ENCODE measurements at regions not wholly inside any gene's neighbourhood (a gene's known extent, or its start where the extent isn't known, plus 50 kb on each side); places are given as distances from the start of the nearest gene placed in this dataset.
"Not testable (repeated sequence)": the region's sequence is repeated elsewhere in the genome, so short reads cannot be mapped to it uniquely, and the experiment has no call there.

DNA sequence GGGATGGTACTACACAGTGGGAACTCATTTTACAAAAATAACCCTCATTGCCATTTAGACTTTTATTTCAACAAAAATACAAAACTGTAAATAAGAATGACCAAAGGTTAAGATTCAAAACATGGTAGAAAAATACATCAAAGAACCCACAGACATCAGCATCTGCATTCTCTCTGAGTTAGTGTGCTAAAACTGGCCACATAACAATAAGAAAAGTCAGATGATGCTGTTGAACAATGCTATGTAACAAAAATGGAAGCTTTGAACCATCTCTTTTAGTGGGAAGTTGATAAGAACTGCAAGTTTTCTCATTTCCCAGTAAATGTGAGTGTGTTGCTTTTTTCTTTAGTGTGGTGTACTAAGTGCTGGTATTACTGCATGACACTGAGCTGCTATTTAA lies 888.4 kb upstream of the EPHA5 start:
- in situ Hi-C loops (cut with MboI), result no loop called here
- no peak overlapping the region for H3K27ac ChIP-seq
- no peak for DNase-seq

DNA sequence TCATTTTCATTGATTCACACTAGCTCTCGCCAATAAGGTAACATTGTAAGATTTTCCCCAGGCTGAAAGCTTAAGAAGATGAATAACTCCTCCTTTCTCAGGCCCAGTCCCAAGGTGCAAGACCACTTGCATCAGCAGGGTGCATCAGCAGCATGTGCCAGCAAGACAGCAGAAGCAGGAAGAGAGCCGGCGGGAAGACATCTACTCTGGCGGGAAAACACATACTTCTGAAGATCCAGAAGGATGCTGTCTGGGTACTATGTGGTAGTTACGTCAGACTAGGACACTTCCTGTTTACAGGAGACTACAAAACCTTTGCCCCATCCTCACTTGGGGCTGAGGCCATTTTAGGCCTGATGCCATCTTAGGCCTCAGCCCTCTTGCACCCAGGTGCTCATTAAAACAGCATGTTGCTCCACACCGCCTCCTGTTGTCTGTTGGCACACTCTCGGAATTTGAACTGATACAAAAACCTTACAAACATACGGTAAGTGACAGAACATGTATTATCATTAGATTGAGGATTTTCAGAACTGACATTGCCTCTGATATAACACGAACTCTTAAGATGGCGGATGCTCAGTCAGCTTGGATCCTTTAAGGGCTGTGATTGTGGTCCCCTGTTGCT lies 886.5 kb upstream of the EPHA5 start:
- H3K9me3 ChIP-seq (ENCODE audit: low read depth), result no peaks in the 10 kb centered on the region
- no peak overlapping the region for H2AFZ ChIP-seq
- no peaks in the 10 kb centered on the region for H3F3A ChIP-seq (ENCODE audit: insufficient read depth)
- in situ Hi-C loops (cut with MboI), result no loop called here
- H3K4me1 ChIP-seq (ENCODE audit: insufficient read depth), result no peaks in the 10 kb centered on the region
- H3K4me3 ChIP-seq, result no peak overlapping the region
- no peak overlapping the region for H3K4me2 ChIP-seq (ENCODE audit: unreplicated experiment)
- no peaks in the 10 kb centered on the region for H3K9me2 ChIP-seq (ENCODE audit: insufficient read depth)
- WGBS, 2 experiments (ENCODE audit: low coverage in 1 of 2, low lambda C conversion rate in 2 of 2, missing lambda C conversion rate in 2 of 2), result 47 to 54% methylated on average over 10 of the region's 10 CpGs
- H4K20me1 ChIP-seq (ENCODE audit: insufficient read depth), result no peaks in the 10 kb centered on the region; the same call in 1 of the 2 replicates
- no peaks in the 10 kb centered on the region for H3K36me3 ChIP-seq (ENCODE audit: low read depth)
- no peaks in the 10 kb centered on the region for H3K79me2 ChIP-seq (ENCODE audit: insufficient read depth)
- no peak overlapping the region for H3K27ac ChIP-seq
- no peak overlapping the region for H3K9ac ChIP-seq
- TF ChIP-seq EZH2 (IDR thresholded peaks at IDR 0.05; ENCODE audit: insufficient read depth, poor library complexity, severe bottlenecking), result no peak
- TF ChIP-seq EZH2phosphoT487 (IDR thresholded peaks at IDR 0.05; ENCODE audit: insufficient read depth, low read depth), result no peak
- no peaks in the 10 kb centered on the region for H3K27me3 ChIP-seq (replicated peaks; ENCODE audit: insufficient read depth)
- no peak for DNase-seq

More for the DNA sequence above, 888.4 kb upstream of the EPHA5 start:
- no peak for TF ChIP-seq EZH2 (IDR thresholded peaks at IDR 0.05; ENCODE audit: insufficient read depth, poor library complexity, severe bottlenecking)
- TF ChIP-seq EZH2phosphoT487 (IDR thresholded peaks at IDR 0.05; ENCODE audit: insufficient read depth, low read depth), result no peak
- no peaks in the 10 kb centered on the region for H3K36me3 ChIP-seq (ENCODE audit: low read depth)
- H3K4me3 ChIP-seq, result no peak overlapping the region
- no peaks in the 10 kb centered on the region for H3K27me3 ChIP-seq (replicated peaks; ENCODE audit: insufficient read depth)
- H3K9me2 ChIP-seq (ENCODE audit: insufficient read depth), result no peaks in the 10 kb centered on the region
- no peak overlapping the region for H3K9ac ChIP-seq
- H3K4me1 ChIP-seq (ENCODE audit: insufficient read depth), result no peaks in the 10 kb centered on the region
- no peak overlapping the region for H3K4me2 ChIP-seq (ENCODE audit: unreplicated experiment)
- H3F3A ChIP-seq (ENCODE audit: insufficient read depth), result no peaks in the 10 kb centered on the region
- no peaks in the 10 kb centered on the region for H3K9me3 ChIP-seq (ENCODE audit: low read depth)
- no peak overlapping the region for H2AFZ ChIP-seq
- no peaks in the 10 kb centered on the region for H3K79me2 ChIP-seq (ENCODE audit: insufficient read depth)
- no peaks in the 10 kb centered on the region for H4K20me1 ChIP-seq (ENCODE audit: insufficient read depth)

DNA sequence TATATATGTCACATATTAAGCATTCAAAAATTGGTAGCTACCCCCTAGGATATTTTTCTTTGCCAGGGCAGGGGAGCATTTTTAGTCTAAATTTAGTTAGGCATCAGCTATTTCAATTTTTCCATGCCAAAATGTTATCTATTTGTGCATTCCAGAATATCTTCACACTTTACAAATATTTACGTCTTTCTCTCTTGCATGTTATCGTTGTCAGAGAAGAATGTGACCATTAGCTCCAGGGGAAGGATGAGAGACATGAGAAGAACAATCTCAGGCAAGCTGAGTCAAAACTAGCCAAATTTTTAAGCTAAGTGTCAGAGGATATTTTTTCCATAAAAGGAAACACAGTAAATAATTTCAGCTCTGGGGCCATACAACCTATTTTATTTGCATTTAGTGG lies 885.0 kb upstream of the EPHA5 start:
- no peaks in the 10 kb centered on the region for H3K4me1 ChIP-seq (ENCODE audit: insufficient read depth)
- no peaks in the 10 kb centered on the region for H3K36me3 ChIP-seq (ENCODE audit: low read depth)
- in situ Hi-C loops (cut with MboI), result no loop called here
- no peak overlapping the region for H3K4me2 ChIP-seq (ENCODE audit: unreplicated experiment)
- H4K20me1 ChIP-seq (ENCODE audit: insufficient read depth), result no peaks in the 10 kb centered on the region; the same call in 1 of the 2 replicates
- H3K27ac ChIP-seq, result no peak overlapping the region
- H3F3A ChIP-seq (ENCODE audit: insufficient read depth), result no peaks in the 10 kb centered on the region
- TF ChIP-seq EZH2phosphoT487 (IDR thresholded peaks at IDR 0.05; ENCODE audit: insufficient read depth, low read depth) (no peak), EZH2 (IDR thresholded peaks at IDR 0.05; ENCODE audit: insufficient read depth, poor library complexity, severe bottlenecking) (no peak)
- H3K4me3 ChIP-seq, result no peak overlapping the region
- H3K9me2 ChIP-seq (ENCODE audit: insufficient read depth), result no peaks in the 10 kb centered on the region
- DNase-seq, result no peak
- H3K9me3 ChIP-seq (ENCODE audit: low read depth), result no peaks in the 10 kb centered on the region
- WGBS, 2 experiments (ENCODE audit: low coverage in 1 of 2, low lambda C conversion rate in 2 of 2, missing lambda C conversion rate in 2 of 2), result 40 to 45% methylated on average over 2 of the region's 2 CpGs
- H2AFZ ChIP-seq, result no peak overlapping the region
- H3K9ac ChIP-seq, result no peak overlapping the region
- H3K79me2 ChIP-seq (ENCODE audit: insufficient read depth), result no peaks in the 10 kb centered on the region
- no peaks in the 10 kb centered on the region for H3K27me3 ChIP-seq (replicated peaks; ENCODE audit: insufficient read depth)

DNA sequence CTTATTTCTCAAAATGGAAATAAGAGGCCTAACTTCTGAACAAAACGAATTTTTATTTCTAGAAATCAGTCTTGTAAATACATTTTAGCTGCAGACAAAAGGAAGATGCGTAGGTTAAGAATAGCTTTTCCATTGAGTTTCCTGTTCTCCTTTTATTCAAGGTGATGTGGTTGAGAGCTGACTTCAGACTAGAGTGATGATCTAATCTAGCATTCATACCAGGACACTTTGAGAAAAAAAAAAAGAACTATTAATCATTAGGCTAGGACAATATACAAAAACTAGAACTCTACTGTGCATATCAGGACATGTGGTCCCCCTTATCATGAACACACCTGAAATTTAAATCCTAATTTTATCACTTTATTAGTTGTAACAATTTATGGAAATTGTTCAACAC lies 884.5 kb upstream of the EPHA5 start:
- 10 to 16% methylated on average over 2 of the region's 2 CpGs for WGBS, 2 experiments (ENCODE audit: low coverage in 1 of 2, low lambda C conversion rate in 2 of 2, missing lambda C conversion rate in 2 of 2)
- TF ChIP-seq EZH2phosphoT487 (IDR thresholded peaks at IDR 0.05; ENCODE audit: insufficient read depth, low read depth) (no peak), EZH2 (IDR thresholded peaks at IDR 0.05; ENCODE audit: insufficient read depth, poor library complexity, severe bottlenecking) (no peak)
- no peaks in the 10 kb centered on the region for H3K9me2 ChIP-seq (ENCODE audit: insufficient read depth)
- no peak for DNase-seq
- H3K9ac ChIP-seq, result no peak overlapping the region
- no peaks in the 10 kb centered on the region for H3K79me2 ChIP-seq (ENCODE audit: insufficient read depth)
- no peaks in the 10 kb centered on the region for H3K9me3 ChIP-seq (ENCODE audit: low read depth)
- no peak overlapping the region for H3K4me3 ChIP-seq
- no peaks in the 10 kb centered on the region for H3K36me3 ChIP-seq (ENCODE audit: low read depth)
- in situ Hi-C loops (cut with MboI), result no loop called here
- H2AFZ ChIP-seq, result no peak overlapping the region
- no peaks in the 10 kb centered on the region for H3K4me1 ChIP-seq (ENCODE audit: insufficient read depth)
- no peaks in the 10 kb centered on the region for H3F3A ChIP-seq (ENCODE audit: insufficient read depth)
- no peaks in the 10 kb centered on the region for H3K27me3 ChIP-seq (replicated peaks; ENCODE audit: insufficient read depth)
- H4K20me1 ChIP-seq (ENCODE audit: insufficient read depth), result no peaks in the 10 kb centered on the region; the same call in 1 of the 2 replicates
- H3K27ac ChIP-seq, result no peak overlapping the region
- no peak overlapping the region for H3K4me2 ChIP-seq (ENCODE audit: unreplicated experiment)

DNA sequence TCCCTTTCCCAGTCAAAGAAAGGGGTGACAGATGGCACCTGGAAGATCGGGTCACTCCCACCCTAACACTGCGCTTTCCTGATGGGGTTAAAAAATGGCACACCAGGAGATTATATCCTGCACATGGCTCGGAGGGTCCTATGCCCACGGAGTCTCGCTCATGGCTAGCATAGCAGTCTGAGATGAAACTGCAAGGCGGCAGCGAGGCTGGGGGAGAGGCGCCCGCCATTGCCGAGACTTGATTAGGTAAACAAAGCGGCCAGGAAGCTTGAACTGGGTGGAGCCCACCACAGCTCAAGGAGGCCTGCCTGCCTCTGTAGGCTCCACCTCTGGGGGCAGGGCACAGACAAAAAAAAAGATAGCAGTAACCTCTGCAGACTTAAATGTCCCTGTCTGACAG lies 875.0 kb upstream of the EPHA5 start:
- H3K9me2 ChIP-seq (ENCODE audit: insufficient read depth); H3K4me3 ChIP-seq; H4K20me1 ChIP-seq (ENCODE audit: insufficient read depth); H3K79me2 ChIP-seq (ENCODE audit: insufficient read depth); in situ Hi-C loops (cut with MboI); H3K27ac ChIP-seq; H3F3A ChIP-seq (ENCODE audit: insufficient read depth); H3K36me3 ChIP-seq (ENCODE audit: low read depth); H3K4me2 ChIP-seq (ENCODE audit: unreplicated experiment); DNase-seq; H2AFZ ChIP-seq; H3K9ac ChIP-seq; H3K27me3 ChIP-seq (replicated peaks; ENCODE audit: insufficient read depth); H3K4me1 ChIP-seq (ENCODE audit: insufficient read depth); H3K9me3 ChIP-seq (ENCODE audit: low read depth): not testable (repeated sequence)
- 57 to 65% methylated on average over 11 of the region's 11 CpGs for whole genome bisulfite sequencing, 2 experiments (ENCODE audit: low coverage in 1 of 2, low lambda C conversion rate in 2 of 2, missing lambda C conversion rate in 2 of 2)

All from GM23248 (cell line).